Stimulated activated CD8-positive, alpha-beta memory T cell treated with anti-CD3 and anti-CD28 coated beads, Interleukin-15, amount 100 ng/mL, for 24 hours (primary cell): ENCODE measurements at regions not wholly inside any gene's neighbourhood (a gene's known extent, or its start where the extent isn't known, plus 50 kb on each side); places are given as distances from the start of the nearest gene placed in this dataset.

ENCODE experiments used
- DNase-seq: peaks from one replicate; pipeline ENCODE4 v3.0.0-alpha.2; 2020; ENCODE audit warnings: low read depth

DNA sequence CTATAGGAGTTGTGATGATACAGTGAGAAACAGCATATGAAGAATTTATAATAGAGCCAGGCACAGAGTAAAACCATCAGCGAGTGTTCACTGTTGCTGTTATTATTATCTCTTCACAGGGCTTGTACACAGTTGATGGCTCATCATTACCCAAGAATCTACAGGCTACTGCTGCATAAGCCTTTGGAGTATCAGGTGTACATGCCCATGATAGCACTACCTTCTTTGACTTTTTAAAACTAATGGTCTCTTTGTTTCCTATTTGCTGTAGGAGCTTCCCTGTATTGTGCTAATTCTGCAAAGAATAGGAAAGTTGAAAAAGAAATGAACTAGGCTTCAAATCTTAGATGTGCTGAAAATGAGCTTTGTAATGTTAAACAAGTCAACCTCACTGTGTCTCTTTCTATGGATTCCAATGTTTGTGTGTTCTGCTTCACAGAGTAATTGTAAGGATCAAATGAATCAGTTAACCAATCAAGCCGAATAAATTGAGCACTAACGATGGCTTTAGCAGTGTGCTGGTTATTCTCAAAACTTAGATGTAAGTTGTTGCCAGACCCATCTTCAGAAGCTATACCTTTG lies 138.8 kb downstream of the TUSC7 start:
- no peak for DNase-seq

DNA sequence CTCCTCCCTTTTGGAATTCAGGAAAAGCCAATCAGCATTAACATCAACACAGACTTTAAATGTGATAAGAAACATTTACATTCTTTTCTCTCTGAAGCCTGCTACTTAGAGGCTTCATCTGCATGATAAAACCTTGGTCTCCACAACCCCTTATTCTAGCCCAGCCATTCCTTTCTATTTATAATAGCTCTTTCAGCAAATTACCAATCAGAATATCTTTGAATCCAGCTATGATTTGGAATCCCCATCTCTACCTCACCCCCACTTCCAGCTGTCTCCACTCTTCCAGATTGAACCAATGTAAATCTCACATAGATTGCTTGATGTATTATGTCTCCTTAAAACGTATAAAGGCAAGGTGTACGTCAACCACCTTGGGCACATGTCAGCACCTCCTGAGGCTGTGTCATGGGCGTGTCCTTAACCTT lies 139.7 kb downstream of the TUSC7 start:
- DNase-seq = no peak

DNA sequence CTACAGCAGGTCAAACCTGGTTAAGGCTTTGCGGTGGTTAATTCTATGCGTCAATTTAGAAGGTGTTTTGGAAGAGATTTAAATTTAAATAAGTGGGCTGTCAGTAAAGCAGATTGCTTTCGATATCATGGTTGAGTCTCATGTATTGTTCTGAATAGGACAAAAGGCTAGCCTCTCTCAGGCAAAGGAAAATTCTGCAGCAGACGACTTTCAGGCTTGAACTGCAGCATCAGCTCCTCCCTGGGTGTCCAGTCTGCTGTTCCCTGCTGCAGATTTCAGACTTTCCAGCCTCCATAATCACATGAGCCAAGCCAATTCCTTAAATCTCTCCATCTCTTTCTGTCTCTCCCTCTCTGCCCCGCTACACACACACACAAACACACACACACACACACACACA lies 143.2 kb downstream of the TUSC7 start:
- no peak for DNase-seq

DNA sequence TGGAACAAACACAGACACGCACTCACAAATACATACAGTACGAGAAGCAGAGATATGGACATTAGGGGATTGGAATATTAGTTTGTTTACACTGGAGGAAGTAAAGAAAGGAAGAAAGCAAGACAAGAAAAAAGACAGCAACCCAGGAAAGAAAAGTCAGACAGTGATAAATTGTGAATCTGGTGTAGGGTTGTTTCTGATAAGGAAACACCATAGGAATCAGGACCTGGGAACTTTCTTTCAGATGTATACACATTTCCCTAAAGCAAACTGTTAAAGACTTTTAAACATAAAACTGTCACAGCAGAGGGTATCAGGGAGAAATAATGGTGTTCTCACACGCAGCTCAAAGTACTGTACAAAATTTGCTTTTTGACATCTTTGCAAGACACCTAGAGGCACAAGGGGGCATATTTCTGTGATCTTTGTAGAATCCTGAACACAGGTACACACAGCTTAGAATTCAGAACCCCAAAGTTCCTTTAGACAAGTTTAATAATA lies 153.7 kb downstream of the TUSC7 start:
- no peak for DNase-seq

DNA sequence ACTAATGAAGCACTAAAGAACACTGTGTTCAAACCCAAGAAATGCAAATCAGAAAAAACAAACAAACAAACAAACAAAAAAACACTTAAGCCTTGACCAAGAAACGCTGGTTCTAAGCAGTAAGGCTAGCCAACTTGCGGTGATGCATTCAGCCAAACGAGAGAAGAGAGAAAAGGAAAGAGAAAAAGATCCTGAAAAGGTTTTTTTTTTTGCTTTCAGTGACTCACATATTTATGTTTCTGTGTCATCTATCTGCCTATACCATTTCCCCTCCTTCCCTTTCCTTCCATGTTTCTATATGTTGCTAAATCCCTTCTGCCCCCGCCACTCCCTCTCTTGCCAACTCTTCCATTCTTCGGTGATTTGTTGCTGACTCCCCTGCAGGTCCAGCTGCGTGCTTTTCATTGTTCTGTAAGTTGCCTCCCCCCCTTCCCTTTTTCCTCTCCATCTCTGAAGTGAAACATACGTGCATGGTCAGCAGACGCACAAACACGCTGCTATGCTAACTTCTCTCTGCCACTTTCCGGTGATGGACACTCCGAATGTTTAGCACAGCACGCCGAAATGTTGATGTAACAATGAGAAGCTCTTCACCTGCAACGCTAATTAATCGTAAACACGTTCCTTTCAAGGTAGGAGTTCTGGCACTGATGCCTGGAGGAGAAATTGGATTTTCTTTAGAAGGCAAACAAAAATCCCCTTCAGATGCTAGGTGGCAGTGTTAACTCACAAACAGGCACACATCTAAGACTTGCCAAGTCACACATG lies 154.4 kb downstream of the TUSC7 start:
- no peak for DNase-seq

DNA sequence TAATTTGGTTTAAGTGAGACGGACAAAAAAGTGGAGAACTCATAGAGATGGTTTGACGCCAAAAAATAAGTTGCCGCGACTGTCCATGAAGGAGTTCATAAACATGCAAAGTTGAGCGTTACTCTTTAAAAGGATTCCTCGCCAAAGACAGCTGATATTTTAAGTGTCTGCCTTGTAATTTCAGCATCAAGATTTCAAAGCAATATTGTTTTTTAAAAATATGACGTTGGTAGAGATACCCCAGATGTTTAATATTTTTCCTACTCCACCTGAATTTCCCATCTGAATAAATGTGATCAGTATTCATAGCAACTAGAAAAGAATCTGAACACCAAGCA lies 155.0 kb downstream of the TUSC7 start:
- DNase-seq = no peak

DNA sequence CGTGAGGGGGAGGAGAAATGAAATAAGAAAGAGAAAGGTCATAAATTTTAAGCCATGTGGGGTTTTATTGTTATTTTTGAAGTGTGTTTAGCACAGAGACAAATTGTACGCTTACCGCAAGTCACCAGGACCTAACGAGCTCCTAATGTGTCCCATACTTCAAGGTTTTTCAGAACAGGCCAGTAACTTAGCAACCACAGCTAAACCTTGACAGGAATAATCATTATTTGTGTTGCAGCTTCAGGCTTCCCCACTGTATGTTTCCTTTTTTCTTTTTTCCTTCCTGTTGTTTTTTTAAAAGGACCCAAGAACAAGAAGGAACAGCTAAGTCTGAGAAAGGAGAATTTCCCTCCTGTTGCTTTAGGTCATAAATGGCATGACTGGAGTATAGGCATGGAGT lies 160.8 kb downstream of the TUSC7 start:
- no peak for DNase-seq

DNA sequence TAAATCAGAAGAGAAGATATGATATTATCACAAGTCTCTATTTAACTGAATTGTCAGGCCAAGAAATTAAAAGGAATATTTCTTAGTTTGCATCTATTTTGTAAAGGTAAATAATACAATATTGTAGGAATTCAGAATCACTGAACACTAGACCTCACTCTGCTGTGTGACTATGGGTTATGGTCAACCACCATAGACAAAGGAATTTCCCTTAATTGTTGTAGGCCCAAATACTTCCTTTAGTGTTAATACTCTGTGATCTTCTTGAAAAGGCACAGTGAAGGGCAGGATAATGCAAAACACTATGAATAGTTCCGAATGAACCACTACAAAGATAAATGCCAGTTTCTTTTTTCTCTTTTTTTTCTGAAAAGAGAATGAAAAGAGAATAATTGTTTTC lies 162.3 kb downstream of the TUSC7 start:
- no peak for DNase-seq

DNA sequence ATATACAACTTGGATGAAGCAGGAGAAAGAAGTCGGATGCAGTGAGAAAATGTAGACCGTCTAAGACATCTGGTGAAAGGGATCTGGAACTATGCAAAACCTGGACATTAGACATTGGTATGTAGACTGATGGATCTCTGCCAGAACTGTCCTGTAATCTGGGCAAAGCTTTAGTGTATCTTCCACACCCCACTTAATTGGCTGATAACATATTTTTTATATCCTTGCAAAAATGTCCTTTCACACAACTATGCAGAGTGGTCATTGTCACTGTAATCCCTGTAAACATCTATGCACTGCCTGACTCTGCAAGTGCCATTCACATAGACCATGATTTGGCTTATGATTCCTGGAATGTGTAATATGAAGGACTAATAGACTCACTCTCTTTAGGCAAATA lies 163.1 kb downstream of the TUSC7 start:
- DNase-seq = no peak

DNA sequence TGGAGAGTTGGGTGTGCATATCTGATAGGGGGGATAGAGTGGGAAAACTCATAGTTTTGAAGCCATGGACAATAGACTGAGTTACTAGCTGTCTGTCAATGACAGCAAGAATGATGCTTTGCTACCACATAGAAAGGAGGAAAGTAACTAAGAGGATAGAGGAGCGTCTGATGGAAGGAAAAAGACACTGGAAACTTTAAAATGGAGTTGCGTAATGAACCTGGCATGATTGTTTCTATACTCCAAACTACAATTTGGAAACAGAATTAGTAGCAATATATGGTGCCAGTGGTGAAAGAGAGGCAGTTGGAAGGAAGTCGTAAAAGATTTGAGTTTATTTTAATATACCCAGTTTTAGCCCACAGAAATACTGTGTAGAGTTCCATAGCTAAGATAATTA lies 163.6 kb downstream of the TUSC7 start:
- no peak for DNase-seq

DNA sequence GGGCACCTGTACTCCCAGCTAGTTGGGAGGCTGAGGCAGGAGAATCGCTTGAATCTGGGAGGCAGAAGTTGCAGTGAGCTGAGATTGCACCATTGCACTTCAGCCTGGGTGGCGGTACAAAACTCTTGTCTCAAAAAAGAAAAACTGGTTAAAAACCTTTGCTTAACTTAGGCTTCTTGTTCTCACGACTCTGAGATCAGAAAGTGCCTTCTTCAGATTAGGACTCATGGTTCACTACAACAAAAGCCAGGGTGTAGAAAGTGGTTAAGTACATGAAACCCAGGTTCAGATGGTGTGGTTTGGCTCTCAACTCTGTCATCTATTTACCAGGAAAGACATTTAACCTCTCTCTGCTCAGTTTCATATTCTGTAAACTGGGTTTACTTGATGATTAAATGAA lies 168.4 kb downstream of the TUSC7 start:
- DNase-seq = no peak

DNA sequence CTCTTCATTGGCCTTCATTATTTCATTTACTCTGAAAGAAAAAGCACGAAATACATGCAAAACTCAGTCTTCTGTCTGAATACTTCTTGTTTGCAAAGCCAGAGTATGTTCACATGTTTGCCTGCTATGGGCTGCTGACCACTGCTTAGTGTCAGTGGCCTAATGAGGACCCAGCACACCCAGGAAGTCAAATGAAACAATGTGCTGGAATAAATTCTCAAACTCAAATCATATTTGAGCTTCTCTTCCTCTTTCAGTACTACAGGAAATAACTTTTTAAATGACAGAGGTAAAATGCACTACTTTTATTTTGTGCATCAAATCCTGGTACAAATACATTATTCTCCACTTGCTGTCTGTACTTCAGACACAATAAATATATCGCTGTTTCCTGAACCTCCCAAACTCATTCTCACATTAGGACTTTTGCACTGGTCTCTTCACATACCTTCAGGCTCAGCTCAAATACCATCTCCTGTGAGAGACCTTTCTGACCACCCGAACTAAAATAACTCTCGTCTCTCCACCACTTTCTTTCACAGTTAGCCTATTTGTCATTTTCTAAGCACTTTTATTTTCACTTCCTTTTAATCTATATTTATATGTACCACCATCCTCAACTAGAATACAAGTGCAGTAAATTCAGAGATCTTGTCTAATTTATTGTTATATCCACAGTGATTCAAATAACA lies 176.8 kb downstream of the TUSC7 start:
- DNase-seq = no peak

DNA sequence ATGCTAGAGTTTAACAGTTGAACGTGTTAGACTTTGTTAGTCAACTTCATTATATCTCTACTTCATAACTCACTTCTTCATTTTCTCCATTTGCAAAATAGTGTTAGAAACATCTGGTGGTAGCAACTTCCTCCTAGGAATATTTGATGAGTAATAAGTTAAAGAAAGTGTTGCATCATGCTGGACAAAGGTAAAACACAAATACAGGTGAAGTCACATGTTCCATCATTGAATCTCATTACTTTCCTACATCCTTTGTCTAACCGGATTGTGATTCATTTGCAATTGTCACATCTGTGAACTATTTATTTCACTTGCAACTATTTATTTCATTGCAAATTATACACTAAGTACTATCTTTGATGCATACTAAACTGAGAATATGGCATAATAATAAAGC lies 186.5 kb downstream of the TUSC7 start:
- DNase-seq = no peak

DNA sequence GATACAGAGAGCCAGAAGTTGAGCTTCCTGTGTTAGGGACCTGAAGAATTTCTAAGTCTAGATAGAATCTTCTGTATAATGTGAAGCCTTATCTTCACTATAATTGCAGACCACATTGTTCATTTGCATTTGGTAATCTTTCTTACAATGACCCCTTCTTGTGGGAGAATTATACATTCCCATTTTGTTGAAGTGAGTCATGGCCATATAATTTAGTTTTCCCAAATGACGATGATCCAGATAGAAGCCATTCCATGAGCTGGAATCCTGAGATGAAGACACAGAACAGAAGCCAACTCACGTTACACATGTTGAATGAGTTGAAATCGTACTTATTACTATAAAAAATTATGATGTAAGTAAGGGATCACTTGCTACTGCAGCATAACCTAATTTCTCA lies 187.8 kb downstream of the TUSC7 start:
- DNase-seq = no peak

DNA sequence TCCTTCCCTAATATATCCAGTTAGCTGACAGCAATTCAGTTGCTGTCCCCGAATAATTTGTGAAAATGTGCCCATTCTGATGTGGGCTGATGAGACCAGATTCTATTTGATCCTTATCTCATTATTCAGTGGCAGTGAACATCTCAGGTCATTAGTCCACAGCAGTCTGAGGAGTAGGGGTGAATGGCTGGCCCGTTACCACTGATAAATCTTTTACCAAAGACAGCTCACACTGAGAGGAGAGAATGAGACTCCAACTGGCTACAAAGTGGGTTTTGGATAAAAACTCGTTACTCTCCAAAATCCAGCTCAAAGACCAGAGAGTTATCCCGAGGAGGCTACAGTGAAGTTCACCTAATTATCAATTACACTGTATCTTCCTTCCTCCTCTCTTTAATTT lies 189.7 kb downstream of the TUSC7 start:
- DNase-seq = no peak

DNA sequence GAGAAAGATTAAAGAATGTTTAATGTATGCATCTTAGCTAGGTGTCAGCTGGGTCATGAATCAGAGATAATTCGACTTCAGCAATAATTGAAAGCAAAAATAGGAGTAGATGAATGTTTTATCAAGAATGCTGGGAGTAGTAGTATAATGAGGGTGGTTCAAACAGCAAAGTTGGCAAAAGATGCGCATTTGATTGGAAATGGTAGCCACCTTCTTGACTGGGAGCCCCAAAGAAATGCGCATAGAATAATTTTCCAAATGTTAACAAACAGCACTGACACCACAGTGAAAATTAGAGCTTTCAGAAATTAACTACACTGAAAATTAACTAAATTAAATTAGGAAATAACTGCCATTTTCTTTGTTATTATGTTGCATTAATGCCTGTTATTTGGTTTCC lies 195.8 kb downstream of the TUSC7 start:
- no peak for DNase-seq

DNA sequence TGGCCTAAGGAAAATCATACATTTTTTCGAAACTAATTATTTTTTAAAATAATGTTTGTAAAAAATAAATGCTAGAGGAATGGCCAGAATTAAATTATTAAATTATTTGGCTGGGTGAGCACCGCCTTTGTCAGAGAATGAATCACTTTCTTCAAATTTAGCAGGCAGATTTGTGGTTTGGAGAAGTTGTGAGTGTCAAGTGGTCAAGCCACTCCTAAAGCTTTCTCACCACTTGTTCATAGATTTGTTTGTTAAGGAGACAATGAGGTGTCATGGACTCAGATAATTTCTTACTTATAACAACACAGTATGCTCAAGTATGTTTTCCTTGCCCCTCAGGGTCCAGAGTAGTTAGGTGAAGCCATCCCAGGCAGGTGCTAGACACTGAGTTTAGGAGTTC lies 196.2 kb downstream of the TUSC7 start:
- DNase-seq = no peak

DNA sequence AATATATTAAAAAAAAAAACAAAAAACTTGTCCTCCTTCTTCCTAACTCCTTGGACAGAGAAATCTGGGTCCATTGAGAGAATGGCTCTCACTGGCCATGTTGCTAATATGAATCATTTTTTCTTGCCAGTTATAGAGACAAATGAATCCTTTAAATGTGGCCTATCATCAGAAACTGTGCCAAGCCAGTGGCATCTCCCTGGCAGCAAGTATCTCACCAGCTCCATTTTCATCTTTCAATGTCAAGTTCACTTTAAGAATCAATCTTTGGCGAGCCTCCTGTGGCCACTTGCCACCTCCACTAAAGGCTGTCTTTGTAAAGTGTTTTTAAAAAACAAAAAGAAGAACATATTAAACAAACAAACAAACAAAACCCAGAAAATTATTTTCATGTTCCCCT lies 202.5 kb downstream of the TUSC7 start:
- DNase-seq = no peak

DNA sequence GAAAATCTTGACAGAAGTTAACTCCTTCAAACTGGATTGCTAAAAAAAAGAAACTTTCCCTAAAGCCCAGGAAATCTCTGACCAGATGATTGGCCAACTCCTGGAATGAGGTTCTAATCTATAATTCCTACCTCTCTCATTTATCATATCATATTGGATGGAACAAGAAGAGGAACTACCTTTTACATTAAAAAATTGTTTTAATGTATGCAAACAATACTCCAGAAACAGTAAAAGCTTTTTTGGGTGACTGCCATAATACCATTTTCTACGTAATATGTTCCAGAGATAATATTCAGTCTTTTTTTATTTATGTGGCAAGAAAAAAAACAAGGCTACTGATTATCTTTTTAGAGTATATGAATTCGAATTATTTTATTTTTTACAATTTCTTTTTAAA lies 204.4 kb downstream of the TUSC7 start:
- DNase-seq = no peak

DNA sequence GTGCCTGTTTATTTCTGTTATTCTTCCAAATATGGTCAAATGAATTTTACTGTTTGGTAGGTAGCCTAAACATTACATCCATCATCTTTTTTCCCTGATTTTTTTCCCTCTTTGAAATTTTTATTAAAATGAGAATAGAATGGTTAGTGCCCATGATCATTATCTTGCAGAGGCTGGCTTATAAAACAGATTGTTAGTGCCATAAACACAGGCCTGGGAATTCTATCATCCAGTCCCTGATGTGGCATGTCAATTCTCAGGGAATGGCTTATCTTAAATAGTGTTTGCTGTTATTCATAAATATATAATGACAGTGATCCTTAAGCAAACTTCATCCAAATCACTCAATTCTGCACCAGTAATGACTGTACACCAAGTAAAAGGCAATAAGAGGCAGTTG lies 207.3 kb downstream of the TUSC7 start:
- no peak for DNase-seq

DNA sequence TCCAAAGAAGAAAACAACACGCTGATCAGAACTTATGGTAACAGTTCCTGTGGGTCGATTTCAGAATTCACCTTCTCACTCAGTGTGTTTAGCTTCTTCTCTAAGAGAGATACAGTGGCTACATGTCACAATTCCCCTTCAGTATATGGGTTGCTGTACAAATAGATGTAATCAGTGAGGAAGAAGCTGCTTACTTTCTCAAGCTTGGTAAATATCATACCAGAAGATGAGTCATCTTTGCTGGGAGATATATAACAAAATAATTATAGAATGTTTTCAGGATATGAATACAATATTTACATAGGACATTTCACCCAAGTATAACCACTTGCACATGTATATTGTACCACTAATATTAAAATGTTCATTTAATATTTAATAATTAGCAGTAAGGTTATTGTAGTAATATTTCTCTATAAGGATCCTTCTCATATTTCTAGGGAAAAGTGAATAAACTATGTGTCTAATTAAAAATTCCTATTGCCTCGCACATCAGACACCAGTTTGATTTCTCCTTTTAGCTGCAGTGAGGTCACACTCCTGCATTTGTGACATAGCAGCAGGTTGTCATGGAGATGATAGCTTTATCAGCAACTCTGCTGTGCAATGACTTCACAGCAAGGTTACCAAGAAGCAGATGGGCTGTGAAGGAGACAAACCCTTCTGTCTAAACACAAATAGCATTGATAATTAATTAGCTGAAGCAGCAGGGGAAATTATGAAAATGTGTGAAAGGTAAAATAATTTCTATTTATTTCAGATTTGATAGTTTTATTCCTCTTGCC lies 211.4 kb downstream of the TUSC7 start:
- no peak for DNase-seq

DNA sequence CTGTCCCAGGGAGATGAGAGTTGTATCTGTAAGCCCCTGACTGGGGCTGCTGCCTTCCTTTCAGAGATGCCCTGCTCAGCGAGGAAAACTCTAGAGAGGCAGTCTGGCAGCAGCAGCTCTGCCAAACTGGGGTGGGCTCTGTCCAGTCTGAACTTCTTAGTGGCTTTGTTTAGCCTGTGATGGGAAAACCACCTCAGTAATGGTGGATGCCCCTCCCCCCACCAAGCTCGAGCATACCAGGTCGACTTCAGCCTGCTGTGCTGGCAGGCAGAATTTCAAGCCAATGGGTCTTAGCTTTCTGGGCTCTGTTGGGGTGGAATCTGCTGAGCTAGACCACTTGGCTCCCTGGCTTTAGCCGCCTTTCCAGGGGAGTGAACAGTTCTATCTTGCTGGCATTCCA lies 218.3 kb downstream of the TUSC7 start:
- no peak for DNase-seq
